ENCODE measurements at regions not wholly inside any gene's neighbourhood (a gene's known extent, or its start where the extent isn't known, plus 50 kb on each side); places are given as distances from the start of the nearest gene placed in this dataset.

GRCh38 chr5:34523387-34523726, 132.8 kb upstream of the RAI14 start:
- DNase-seq (no peak), ATAC-seq (peak in 1 of 2 donors; percentile 3)
- Histone ChIP-seq H3K27ac (no peak overlapping the region), H3K4me1 (no peaks in the 10 kb centered on the region), H3K27me3 (ENCODE audit: low read depth) (no peaks in the 10 kb centered on the region), H3K9me3 (no peaks in the 10 kb centered on the region), H3K36me3 (no peaks in the 10 kb centered on the region), H3K4me3 (no peak overlapping the region)
- no peak for TF ChIP-seq CTCF (IDR thresholded peaks at IDR 0.05)
- intact Hi-C loops (cut with DNase I): no loop called here

- Histone ChIP-seq H3K36me3 (no peaks in the 10 kb centered on the region), H3K27me3 (ENCODE audit: low read depth) (no peaks in the 10 kb centered on the region), H3K9me3 (no peaks in the 10 kb centered on the region), H3K27ac (no peak overlapping the region), H3K4me1 (no peaks in the 10 kb centered on the region), H3K4me3 (no peak overlapping the region)
- ATAC-seq (peak in 1 of 2 donors; percentile 33), DNase-seq (no peak)
- intact Hi-C loops (cut with DNase I): no loop called here
- no peak for TF ChIP-seq CTCF (IDR thresholded peaks at IDR 0.05)
Measured at GRCh38 chr5:34524123-34524522, 132.0 kb upstream of the RAI14 start.

GRCh38 chr5:34525761-34526160, 130.4 kb upstream of the RAI14 start:
- peaks cover 5% of the 10 kb centered on the region for H3K4me1 ChIP-seq
- DNase-seq (no peak), ATAC-seq (no peak)
- no peak overlapping the region for H3K27ac ChIP-seq
- H3K4me3 ChIP-seq: no peak overlapping the region
- TF ChIP-seq CTCF (IDR thresholded peaks at IDR 0.05): no peak
- no peaks in the 10 kb centered on the region for H3K27me3 ChIP-seq (ENCODE audit: low read depth)
- H3K36me3 ChIP-seq: no peaks in the 10 kb centered on the region
- intact Hi-C loops (cut with DNase I): no loop called here
- no peaks in the 10 kb centered on the region for H3K9me3 ChIP-seq

- Histone ChIP-seq H3K27me3 (ENCODE audit: low read depth) (no peaks in the 10 kb centered on the region), H3K9me3 (no peaks in the 10 kb centered on the region), H3K4me1 (peaks cover 10% of the 10 kb centered on the region), H3K27ac (no peak overlapping the region), H3K4me3 (no peak overlapping the region), H3K36me3 (no peaks in the 10 kb centered on the region)
- no peak for TF ChIP-seq CTCF (IDR thresholded peaks at IDR 0.05)
- ATAC-seq (no peak), DNase-seq (no peak)
- intact Hi-C loops (cut with DNase I): no loop called here
Measured at GRCh38 chr5:34526682-34527305, 129.3 kb upstream of the RAI14 start.

GRCh38 chr5:34529581-34530331, 126.4 kb upstream of the RAI14 start:
- H3K4me1 ChIP-seq: peaks cover 30% of the 10 kb centered on the region
- no peak for TF ChIP-seq CTCF (IDR thresholded peaks at IDR 0.05)
- no peak overlapping the region for H3K27ac ChIP-seq
- H3K9me3 ChIP-seq: no peaks in the 10 kb centered on the region
- no peaks in the 10 kb centered on the region for H3K36me3 ChIP-seq
- ATAC-seq (no peak), DNase-seq (no peak)
- H3K27me3 ChIP-seq (ENCODE audit: low read depth): no peaks in the 10 kb centered on the region
- H3K4me3 ChIP-seq: no peak overlapping the region
- intact Hi-C loops (cut with DNase I): loop anchor here (10.0 kb wide), 1 partner anchor 45 kb away; no protein-coding TSS in a partner anchor
